Colon (tissue), 2 donors: ENCODE measurements at regions not wholly inside any gene's neighbourhood (a gene's known extent, or its start where the extent isn't known, plus 50 kb on each side); places are given as distances from the start of the nearest gene placed in this dataset.
"Not testable (repeated sequence)": the region's sequence is repeated elsewhere in the genome, so short reads cannot be mapped to it uniquely, and the experiment has no call there.

Source experiments
- FAIRE-seq: peaks from 2 replicates; lab custom pipeline; 2012; peaks lifted over from hg19 to GRCh38; lab: Jason Lieb, UNC
- donor health status: control.
- donor health status: control.

DNA sequence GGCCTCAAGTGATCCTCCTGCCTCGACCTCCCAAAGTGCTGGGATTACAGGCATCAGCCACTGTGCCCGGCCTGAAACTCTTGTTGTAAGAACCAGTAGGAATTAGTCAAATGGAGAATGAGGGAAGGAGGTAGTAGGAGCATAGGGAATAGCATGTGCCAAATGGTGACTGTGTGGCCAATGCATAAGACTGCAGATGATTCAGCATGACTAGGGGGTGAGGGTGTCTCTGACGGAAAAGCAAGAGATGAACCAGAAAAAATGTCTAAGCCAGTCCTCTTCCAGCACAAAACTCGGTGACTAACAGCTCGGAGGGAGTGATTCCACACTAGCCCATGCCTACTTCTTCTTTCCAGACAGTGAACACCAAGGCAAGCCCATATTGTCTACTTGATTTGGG, 58.2 kb upstream of the DUSP21 start:
- no peak for FAIRE-seq

DNA sequence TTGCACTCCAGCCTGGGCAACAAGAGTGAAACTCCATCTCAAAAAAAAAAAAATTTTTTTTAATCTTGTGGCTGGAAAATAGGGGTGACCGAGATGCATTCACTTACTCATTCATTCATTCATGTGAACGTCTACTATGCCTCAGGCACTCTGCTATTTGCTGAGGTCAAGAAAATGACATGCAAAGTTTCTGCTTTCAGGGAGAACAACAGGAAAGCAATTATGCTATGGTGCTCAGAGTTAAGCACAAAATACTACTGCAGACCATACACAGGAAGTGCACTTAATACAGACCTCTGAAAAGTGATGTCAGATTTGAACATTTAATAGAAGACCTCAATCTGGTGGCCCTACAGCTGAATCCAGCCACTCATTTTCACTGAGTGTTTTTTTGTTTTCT, 59.6 kb upstream of the DUSP21 start:
- no peak for FAIRE-seq

DNA sequence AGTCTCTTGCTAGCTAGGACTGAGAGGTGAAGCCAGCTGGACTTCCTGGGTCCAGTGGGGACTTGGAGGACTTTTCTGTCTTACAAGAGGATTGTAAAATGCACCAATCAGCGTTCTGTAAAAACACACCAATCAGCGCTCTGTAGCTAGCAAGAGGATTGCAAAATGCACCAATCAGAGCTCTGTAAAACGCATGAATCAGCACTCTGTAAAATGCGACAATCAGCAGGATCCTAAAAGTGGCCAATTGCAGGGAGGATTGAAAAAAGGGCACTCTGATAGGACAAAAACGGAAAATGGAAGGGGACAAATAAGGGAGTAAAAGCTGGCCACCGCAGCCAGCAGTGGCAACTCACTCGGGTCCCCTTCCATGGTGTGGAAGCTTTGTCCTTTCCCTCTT, 65.6 kb upstream of the DUSP21 start:
- no peak for FAIRE-seq

DNA sequence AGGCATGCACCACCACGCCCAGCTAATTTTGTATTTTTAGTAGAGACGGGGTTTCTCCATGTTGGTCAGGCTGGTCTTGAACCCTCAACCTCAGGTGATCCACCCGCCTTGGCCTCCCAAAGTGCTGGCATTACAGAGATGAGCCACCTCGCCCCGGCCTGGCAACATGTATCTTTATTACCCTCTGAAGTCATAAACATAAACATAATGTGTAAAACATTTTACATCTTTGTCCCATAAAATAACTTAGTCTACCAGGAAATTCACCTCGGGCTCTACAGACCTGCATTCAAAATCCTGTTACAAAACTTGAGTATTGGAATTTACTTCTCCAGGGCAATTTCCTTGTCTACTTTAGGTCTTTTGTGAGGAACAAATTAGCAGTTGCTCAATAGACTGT, 68.1 kb upstream of the DUSP21 start:
- no peak for FAIRE-seq

DNA sequence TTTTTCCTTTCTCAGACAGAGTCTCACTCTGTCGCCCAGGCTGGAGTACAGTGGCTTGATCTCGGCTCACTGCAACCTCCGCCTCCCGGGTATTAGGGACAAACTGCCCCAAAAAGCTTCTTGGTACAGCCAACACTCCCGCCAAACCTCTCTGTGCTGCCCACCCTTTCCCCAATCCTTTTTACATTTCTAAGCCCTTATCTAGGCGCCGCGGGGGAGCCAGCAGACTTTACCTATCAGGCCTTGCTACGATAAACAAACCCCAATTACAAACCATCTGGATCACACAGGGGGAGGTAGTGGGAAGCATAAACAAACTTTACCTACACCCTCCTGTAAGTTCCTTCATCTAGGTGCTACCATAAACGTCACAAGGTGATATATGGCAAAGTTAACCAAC, 69.8 kb upstream of the DUSP21 start:
- FAIRE-seq: not testable (repeated sequence)

DNA sequence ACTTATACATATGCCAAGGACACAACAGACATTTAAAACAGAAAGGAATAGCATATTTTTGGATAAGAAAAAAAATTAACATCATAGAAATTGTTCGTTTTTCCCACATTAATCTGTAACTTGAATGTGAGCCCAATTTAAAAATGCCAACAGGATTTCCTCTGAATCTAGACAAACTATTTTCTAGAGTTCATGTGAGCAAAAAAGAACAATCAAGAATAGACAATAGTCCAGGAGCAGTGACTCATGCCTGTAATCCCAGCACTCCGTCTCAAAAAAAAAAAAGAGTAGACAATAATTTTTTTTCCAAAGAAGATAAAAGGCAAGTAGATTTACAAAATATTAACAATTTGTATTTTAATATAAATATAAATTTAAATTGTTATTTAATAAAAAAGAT, 73.7 kb upstream of the DUSP21 start:
- FAIRE-seq: peak; percentile 93

DNA sequence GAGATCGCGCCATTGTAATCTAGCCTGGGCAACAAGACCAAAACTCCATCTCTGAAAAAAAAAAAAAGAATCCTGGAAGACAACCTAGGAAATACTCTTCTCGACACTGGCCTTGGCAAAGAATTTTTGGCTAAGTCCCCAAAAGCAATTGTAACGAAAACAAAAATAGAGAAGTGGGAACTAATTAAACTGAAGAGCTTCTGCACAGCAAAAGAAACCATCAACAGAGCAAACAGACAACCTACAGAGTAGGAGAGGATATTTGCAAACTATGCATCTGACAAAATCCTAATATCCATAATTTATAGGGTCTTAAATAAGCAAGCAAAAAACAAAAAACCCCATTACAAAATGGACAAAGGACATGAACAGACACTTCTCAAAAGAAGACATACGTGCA, 76.5 kb upstream of the DUSP21 start:
- FAIRE-seq: no peak

DNA sequence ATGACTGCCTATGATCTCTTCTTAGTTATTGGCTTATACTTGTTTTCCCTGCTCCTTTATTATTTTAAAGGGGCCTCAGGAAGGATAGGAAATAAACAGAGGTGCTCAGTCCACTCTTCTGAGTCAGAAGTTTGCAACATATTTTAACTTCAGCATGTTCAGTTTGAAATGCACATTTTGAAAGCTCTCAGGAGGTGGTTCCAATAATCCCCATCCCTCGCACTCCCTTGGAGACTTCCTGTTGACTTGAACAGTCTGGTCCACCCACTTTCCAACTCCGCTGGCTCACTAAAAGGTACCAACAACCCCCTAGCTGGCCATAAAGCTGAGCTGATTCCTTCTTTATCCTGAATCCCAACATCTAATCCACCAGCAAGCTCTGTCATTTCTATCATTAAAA, 78.3 kb upstream of the DUSP21 start:
- no peak for FAIRE-seq

DNA sequence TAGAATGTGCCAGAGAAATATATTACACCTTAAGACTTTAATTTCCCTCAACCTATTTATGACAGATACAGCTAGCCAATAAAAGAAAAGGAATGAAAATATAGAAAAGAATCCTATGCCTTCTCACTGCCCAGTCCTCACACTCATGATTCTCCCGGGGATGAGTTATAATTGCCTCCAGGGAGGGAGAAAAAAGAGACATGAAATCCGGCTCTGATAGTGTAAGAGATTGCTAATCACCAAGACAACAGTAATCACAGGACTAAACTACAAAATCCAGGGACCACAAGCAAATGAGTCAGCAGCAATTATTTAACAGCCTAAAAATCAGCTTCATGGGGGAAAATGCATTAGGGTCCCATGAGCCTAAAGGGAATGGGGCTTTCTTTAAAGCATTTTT, 95.9 kb upstream of the DUSP21 start:
- peak; percentile 87 for FAIRE-seq

DNA sequence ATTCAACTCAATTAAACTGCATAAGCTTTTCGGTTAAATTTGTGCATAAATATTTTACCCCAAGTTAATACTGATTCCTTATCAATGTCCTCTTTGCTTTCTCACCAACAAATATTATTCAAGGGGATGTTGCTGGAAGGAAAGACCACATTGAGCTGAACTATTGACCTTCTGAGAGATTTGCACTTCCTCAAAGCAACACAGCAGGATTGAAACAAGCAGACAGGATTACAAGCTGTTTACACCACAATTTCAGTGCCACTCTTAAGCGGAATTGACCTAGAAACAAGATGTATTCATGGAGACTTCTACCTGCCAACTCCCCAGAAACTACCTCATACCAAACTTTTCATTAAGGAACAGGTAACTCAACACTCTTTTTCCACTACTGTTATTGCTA, 96.5 kb upstream of the DUSP21 start:
- FAIRE-seq: no peak

DNA sequence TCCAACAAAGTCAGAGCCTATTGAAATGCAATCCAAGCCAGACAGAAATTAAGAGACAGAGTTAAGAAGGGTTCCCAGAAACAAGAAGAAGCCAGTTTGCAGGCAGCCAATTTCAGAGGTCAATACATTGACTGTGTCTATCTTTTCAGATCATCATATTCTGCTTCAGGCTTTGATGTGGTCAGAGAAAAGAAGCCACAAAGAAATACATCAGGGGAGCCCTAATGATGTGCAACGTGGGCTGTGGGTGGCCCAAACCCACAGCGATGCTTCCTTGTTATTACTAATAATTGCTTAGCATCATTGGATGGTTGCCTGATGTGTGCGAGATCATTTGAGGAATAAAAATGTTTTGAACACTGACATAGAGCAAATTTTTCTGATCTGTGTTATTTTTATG, 99.0 kb upstream of the DUSP21 start:
- no peak for FAIRE-seq

DNA sequence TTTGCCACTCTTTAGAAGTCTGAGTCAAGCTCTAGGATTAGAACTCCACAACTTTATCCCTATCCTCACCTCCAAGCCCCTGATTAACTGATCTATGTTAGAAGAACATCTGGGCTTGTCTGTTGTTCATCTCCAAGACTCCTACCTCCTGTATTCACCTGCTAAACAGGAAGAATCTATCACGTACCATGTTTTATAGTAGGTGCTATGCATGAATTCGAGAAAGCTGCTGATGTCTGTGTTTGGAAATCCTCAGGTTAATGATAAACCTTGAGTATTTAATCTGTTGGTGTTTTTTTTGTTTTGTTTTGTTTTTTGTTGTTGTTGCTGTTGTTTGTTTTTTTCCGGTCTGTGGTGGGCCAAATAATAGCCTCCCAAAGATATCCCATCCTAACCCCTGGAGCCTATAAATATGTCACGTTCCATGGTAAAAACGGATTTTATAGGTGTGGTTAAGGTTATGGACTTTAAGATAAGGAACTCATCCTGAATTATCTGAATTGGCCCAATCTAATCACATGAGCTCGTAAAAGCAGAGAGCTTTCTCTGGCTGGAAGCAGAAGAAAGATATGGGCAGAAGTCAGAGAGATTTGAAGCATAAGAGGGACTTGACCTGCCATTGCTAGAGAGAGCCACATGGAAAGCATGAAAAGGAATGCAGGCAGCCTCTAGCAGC, 101.2 kb upstream of the DUSP21 start:
- peak; percentile 93 for FAIRE-seq

DNA sequence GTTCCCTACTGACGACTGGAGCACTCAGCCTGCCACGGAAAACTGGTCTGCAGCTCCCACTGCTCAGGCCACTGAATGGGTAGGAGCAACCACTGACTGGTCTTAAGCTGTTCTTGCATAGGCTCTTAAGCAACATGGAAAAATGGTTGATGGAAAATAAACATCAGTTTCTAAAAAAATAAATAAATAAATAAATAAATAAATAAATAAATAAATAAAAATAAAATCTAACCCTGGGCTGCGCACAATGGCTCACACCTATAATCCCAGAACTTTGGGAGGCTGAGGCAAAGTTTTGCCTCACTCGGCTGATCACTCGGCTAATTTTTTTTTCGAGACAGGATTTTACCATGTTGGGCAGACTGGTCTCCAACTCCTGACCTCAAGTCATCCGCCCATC, 102.0 kb upstream of the DUSP21 start:
- FAIRE-seq: not testable (repeated sequence)

DNA sequence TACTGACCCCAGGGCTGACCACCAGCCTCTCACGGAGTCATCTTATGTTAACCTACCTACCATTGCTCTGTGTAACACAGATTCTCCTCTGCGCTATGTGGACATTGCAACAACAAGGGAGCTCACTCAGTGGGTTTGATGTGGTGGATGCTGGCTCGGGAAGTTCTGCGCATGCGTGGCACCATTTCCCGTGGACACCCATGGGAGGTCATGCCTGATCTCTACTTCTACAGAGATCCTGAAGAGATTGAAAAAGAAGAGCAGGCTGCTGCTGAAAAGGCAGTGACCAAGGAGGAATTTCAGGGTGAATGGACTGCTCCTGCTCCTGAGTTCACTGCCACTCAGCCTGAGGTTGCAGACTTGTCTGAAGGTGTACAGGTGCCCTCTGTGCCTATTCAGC, 102.4 kb upstream of the DUSP21 start:
- FAIRE-seq: not testable (repeated sequence)

DNA sequence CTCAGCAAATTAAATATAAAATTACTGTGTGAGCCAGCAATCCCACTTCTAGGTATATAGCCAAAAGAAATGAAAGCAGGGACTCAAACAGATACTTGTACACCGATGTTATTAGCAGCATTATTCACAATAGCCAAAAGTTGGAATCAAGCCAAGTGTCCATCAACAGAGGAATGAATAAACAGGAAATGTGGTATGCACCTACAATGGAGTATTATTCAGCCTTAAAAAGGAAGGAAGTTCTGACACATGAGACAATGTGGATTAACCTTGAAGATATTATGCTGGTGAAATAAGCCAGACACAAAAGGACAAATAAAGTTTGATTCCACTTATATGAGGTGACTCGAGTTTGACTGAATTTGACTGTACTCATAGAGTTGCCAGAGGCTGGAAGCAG, 108.3 kb upstream of the DUSP21 start:
- FAIRE-seq: no peak

DNA sequence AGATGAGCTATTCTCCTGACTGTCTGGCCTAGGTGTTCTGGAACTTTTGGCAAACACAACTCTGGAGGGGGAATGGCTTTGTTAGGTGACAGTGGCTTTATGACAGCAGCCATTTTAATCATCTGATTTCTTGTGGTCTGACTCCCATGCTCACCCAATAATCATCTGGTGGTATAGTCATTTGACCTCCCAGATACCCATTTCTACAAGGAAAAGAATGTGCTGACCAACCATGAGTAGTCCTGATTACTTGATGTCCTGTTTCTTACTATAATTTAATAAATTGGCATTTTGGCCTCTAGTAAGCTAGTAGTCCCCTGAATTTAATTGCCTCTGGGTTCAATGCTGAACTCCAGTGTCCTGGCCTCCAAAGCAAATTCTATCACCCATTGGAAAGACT, 109.9 kb upstream of the DUSP21 start:
- no peak for FAIRE-seq

DNA sequence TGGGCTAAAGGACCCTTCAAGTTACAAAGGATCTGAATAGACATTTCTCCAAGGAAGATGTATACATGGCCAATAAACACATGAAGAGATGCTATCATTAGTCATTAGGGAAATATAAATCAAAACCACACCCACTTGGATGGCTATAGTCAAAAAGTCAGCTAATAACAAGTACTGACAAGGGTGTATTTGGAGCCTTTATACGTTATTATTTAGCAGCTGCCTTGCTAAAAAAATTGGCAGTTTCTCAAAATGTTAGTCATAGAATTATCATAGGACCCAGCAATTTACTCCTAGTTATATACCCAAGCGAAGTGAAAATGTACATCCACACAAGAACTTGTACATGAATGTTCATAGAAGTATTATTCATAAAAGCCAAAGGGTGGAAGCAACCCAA, 112.7 kb upstream of the DUSP21 start:
- no peak for FAIRE-seq

DNA sequence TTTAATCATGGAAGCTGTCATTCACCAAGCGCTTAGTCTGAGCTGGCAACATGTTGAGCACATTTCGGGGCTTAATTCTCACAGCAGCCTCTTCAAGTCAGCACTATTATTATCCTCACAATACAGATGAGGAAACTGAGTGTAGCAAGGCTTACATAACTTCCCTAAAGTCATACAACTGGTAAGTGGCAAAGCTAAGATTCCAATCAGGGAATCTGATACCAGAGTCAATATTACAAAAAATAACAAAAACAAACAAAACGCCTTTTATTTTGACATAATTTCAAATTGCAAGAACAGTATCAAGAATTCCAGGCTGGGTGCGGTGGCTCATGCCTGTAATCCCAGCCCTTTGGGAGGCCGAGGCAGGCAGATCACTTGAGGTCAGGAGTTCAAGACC, 120.4 kb upstream of the DUSP21 start:
- no peak for FAIRE-seq

DNA sequence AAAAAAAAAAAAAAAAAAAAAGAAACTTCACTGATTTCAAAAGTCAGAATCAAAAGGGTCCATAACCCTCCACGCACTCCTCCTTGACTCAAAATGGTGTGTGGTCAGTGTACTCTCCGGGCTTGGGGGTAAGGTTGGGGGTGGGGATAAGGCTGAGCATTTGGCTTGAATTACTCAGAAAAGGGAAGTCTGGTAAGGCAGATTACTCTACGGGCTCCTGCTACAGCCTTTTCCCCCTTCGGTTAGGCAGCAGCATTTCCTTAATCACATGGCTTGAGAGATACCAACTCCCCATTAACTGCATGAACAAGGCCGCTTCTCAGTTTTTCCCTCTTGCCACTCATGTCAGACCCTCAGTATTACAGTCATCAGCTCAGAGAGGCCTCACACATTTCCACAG, 135.4 kb upstream of the DUSP21 start:
- no peak for FAIRE-seq

DNA sequence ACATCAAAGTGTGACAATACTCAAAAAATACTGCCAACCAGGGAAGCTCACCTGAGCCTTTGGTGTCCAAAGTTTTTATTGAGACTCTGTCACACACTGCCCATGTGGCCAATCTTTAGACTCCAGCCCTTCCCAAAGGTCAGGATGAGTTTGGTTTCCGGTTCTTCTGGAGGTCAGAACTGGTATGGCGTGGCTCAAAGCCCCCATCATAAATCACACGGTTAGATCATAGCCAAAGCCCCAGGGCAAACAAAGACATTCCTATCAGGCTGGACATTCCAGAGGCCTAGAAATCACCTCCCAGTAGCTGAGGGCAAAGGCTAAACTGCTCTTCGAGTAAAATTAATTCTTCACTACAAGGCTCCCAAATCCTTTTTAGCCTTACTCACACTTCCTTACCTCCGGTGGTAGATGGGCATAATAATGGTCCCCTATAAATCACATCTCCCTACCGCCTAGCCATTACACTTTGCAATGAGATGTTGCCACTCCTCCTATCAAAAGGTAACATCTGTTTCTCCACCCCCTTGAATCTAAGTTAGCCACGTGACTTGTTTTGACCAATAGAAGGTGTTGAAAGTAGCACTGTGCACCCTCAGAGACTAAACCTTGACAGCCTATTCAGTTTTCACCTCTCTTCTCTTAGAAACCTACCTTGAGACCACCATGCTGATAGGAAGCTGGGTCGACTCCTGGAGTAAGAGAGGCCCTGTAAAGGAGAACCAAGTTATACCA, 137.8 kb upstream of the DUSP21 start:
- no peak for FAIRE-seq

DNA sequence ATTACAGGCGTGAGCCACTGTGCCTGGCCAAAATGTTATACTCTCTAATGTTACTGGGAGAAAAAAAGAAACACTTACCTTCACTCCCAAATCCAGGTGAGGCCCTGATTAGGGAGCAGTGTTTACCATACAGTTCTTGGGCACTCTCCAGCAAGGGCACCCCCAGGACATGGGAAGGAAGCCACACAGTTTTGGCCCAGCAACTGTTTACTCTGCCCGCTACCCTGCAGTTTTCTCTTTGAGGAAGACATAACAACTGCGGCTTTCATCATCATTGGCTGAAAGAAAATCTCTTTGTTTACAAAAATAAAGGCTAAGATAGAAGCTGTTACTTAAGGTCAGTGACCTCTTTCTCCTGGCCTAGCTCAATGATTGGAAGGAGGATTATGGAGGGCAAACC, 145.5 kb upstream of the DUSP21 start:
- FAIRE-seq: no peak

DNA sequence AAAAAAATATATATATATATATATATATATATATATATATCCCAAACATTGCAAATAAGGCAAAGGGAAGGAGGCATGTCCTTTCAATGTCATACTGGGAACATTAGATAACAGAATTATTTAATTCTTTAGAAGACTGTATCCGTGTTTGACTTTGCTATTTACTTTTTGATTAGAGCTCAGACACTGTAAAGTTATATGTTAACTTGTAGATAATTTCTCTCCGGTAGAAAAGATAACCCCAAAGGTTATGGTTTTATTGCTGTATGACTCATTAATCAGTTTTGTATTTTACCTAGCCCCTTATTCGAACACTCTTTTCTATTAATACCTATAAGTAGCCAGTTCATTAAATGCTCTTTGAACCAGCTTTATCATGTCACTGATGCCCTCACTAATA, 150.6 kb upstream of the DUSP21 start:
- peak; percentile 96 for FAIRE-seq

DNA sequence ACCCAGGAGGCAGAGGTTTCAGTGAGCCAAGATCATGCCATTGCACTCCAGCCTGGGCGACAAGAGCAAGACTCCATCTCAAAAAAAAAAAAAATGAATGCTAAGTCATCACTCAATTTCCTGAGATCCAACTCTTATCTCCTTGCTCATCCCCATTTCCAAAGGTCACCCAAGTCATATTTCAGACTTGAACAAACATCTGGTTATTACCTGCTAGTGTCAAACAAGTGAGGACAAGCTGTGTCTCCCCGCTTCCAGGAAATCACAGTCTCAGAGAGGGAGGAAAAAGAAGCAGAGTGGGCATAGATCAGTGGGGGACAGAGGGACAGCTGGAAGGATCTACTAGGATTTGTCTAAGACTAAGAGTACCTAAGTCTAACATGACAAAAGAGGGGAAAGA, 147.5 kb upstream of the FUNDC1 start:
- no peak for FAIRE-seq

DNA sequence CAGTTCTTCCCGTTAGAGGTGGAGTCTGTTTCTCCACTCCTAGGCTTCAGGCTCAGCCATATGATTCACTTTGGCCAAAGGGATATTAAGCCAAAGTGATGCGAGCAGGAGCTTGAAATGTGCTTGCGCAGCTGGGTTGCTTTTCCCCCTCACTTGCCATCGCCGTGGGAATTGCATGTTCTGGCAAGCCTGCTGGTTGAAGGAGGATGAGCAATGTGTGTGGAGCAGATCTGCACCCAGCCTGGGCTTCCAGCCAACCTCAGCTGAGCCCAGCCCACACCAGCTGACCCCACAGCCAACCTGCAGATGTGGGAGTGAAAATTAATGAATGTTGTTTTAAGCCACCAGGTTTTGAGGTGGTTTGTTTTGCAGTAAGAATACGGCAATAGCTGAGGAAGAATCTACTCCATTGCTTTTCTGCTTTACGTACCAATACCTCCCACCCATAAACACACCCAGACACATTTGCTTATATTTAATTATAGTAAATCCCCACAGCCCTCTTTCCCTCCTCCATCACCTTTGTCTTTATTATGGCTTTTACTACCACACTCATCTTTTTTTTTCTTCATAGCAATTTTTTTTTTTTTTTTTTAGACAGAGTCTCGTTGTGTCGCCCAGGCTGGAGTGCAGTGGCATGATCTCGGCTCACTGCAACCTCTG, 132.8 kb upstream of the FUNDC1 start:
- FAIRE-seq: no peak
